ENCODE measurements at regions not wholly inside any gene's neighbourhood (a gene's known extent, or its start where the extent isn't known, plus 50 kb on each side); places are given as distances from the start of the nearest gene placed in this dataset.

DNA sequence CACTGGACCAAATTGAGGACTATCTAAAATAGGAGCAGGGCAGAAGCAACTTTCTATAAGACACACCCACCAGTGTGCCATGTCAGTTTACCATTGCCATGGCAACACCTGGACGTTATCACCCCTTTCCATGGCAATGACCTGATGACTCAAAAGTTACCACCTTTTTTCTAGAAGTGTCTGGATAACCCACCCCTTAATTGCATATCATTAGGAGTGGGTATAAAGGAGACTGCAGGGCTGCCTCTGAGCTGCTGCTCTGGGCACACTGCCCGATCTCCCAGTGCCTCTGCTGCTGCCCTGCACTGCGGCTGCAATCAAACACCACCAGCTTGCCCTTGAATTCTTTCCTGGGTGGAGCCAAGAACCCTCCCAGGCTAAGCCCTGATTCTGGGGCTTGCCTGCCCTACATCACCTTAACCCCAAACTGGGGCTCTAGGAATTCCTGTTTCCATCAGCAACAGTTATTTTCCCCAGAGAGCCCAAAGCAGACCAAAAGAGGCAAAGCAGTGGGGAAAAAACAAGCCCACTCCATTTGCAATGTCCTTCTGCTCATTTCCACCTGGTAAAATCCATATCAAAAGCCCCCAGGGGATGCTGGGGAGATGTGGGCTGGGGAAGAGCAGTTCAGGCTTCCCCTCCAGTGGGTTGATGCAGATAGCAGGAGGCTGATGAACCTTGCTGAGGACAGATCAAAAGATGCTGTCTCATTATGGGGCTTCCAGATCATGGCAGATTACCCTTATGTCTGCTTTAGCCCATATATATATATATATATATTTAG lies 129.5 kb upstream of the NCOR2 start:
- H3K27ac Mint-ChIP-seq (ENCODE audit: unreplicated experiment): no peak overlapping the region
- CTCF ChIA-PET: no interaction called here
- H3K27me3 ChIP-seq (replicated peaks; ENCODE audit: control insufficient read depth, insufficient read depth, low read length): no peaks in the 10 kb centered on the region

DNA sequence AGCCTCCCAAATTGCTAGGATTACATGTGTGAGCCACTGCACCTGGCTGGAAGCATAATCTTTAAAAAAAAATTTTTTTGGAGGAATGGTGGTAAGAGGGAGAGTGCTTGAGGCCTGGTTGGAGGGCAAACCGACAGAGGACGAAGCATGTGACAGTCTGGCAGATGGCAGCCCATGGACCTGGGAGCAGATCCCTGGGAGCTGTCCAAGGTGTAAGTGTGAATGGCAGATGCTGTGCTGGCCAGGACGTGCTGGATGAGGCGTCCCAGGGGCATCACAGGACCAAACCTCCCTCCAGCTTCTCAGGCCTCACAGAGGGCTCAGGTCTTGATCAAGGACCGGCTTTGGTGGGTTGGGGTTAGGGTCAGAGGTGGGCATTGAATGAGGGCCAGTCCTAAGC lies 128.4 kb upstream of the NCOR2 start:
- ChIA-PET CTCF (no interaction called here), POLR2A (no interaction called here)
- peak in 1 of 2 experiments; percentile 35 for DNase-seq
- H3K36me3 Mint-ChIP-seq (ENCODE audit: insufficient read depth, unreplicated experiment): peaks cover 6% of the 10 kb centered on the region
- H3K4me1 Mint-ChIP-seq (ENCODE audit: low read depth, unreplicated experiment): peaks cover 12% of the 10 kb centered on the region
- H3K27ac Mint-ChIP-seq (ENCODE audit: unreplicated experiment): no peak overlapping the region
- BruUV-seq (replicated peaks): no TSS peak
- Histone ChIP-seq H3K27me3 (replicated peaks; ENCODE audit: control insufficient read depth, insufficient read depth, low read length) (no peaks in the 10 kb centered on the region), H3K9me3 (0 out of 2 replicates have a peak, but pooled peaks cover 3% of the 10 kb centered on the region), H3K4me1 (peaks cover 6% of the 10 kb centered on the region), H3K4me3 (ENCODE audit: low read depth, low read length) (no peak overlapping the region), H3K36me3 (ENCODE audit: control insufficient read depth, insufficient read depth, low read length) (no peaks in the 10 kb centered on the region; the same call in 1 of the 2 replicates)
- no peaks in the 10 kb centered on the region for H3K9me3 Mint-ChIP-seq (ENCODE audit: unreplicated experiment)
- no peaks in the 10 kb centered on the region for H3K27me3 Mint-ChIP-seq (ENCODE audit: insufficient read depth, unreplicated experiment)
- H3K4me3 Mint-ChIP-seq (ENCODE audit: unreplicated experiment): no peak overlapping the region
- intact Hi-C loops (cut with micrococcal nuclease; ENCODE audit: unreplicated experiment): no loop called here
- TF ChIP-seq, protein P1, sequence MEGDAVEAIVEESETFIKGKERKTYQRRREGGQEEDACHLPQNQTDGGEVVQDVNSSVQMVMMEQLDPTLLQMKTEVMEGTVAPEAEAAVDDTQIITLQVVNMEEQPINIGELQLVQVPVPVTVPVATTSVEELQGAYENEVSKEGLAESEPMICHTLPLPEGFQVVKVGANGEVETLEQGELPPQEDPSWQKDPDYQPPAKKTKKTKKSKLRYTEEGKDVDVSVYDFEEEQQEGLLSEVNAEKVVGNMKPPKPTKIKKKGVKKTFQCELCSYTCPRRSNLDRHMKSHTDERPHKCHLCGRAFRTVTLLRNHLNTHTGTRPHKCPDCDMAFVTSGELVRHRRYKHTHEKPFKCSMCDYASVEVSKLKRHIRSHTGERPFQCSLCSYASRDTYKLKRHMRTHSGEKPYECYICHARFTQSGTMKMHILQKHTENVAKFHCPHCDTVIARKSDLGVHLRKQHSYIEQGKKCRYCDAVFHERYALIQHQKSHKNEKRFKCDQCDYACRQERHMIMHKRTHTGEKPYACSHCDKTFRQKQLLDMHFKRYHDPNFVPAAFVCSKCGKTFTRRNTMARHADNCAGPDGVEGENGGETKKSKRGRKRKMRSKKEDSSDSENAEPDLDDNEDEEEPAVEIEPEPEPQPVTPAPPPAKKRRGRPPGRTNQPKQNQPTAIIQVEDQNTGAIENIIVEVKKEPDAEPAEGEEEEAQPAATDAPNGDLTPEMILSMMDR (IDR thresholded peaks at IDR 0.05; ENCODE audit: insufficient read depth in 1 of 2, low read depth in 1 of 2, low read length in 1 of 2, severe bottlenecking in 1 of 2, unreplicated experiment in 1 of 2): no peak

More for the DNA sequence above, 129.5 kb upstream of the NCOR2 start:
- Mint-ChIP-seq H3K4me3 (ENCODE audit: unreplicated experiment) (no peak overlapping the region), H3K4me1 (ENCODE audit: low read depth, unreplicated experiment) (peaks cover 12% of the 10 kb centered on the region), H3K27me3 (ENCODE audit: insufficient read depth, unreplicated experiment) (no peaks in the 10 kb centered on the region), H3K36me3 (ENCODE audit: insufficient read depth, unreplicated experiment) (peaks cover 6% of the 10 kb centered on the region), H3K9me3 (ENCODE audit: unreplicated experiment) (no peaks in the 10 kb centered on the region)
- TF ChIP-seq, protein P1 (IDR thresholded peaks at IDR 0.05; ENCODE audit: insufficient read depth in 1 of 2, low read depth in 1 of 2, low read length in 1 of 2, severe bottlenecking in 1 of 2, unreplicated experiment in 1 of 2): no peak
- H3K9me3 ChIP-seq: 0 out of 2 replicates have a peak, but pooled peaks cover 3% of the 10 kb centered on the region
- BruUV-seq (replicated peaks): no TSS peak
- DNase-seq: no peak
- H3K4me1 ChIP-seq: peaks cover 15% of the 10 kb centered on the region
- intact Hi-C loops (cut with micrococcal nuclease; ENCODE audit: unreplicated experiment): no loop called here
- POLR2A ChIA-PET: no interaction called here
- no peak overlapping the region for H3K4me3 ChIP-seq (ENCODE audit: low read depth, low read length)
- H3K36me3 ChIP-seq (ENCODE audit: control insufficient read depth, insufficient read depth, low read length): no peaks in the 10 kb centered on the region; the same call in 1 of the 2 replicates

DNA sequence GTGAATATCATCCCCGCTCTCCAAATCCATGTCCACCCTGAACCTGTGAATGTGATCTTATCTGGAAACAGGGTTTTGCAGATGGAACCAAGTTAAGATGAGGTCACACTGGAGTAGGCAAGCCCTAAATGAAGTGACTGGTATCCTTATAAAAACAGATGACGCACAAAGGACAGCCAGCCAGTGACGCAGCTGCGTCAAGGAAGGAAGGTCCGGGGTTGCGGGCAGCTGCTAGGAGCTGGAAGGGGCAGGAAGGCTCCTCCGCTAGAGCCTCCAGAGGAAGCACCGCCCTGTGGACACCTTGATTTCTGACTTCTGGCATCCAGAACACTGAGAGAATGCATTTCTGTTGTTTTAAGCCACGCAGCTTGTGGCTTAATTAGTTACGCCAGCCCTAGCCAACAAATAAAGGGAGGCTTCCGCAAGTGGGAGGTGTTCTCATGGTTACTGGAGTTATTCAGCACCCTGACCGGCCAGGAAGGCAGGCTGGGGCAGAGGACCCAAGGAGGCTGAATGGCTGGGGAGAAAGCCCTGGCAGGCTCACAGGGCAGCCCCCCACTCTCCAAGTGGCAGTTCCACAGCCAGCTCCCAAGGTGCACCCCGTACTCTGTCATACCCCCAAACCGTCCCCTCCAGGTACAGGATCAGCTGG lies 127.6 kb upstream of the NCOR2 start:
- ChIA-PET CTCF (interaction anchor here (0.7 kb wide), 1 partner anchor 12 kb away, joined by 3 read pairs; no protein-coding TSS in a partner anchor), POLR2A (no interaction called here)
- H3K4me1 Mint-ChIP-seq (ENCODE audit: low read depth, unreplicated experiment): peaks cover 12% of the 10 kb centered on the region
- no peaks in the 10 kb centered on the region for H3K9me3 Mint-ChIP-seq (ENCODE audit: unreplicated experiment)
- no peaks in the 10 kb centered on the region; the same call in 1 of the 2 replicates for H3K4me1 ChIP-seq
- H3K27ac Mint-ChIP-seq (ENCODE audit: unreplicated experiment): no peak overlapping the region
- no peaks in the 10 kb centered on the region for H3K27me3 Mint-ChIP-seq (ENCODE audit: insufficient read depth, unreplicated experiment)
- intact Hi-C loops (cut with micrococcal nuclease; ENCODE audit: unreplicated experiment): no loop called here
- H3K36me3 Mint-ChIP-seq (ENCODE audit: insufficient read depth, unreplicated experiment): peaks cover 6% of the 10 kb centered on the region
- BruUV-seq (replicated peaks): no TSS peak
- H3K27me3 ChIP-seq (replicated peaks; ENCODE audit: control insufficient read depth, insufficient read depth, low read length): no peaks in the 10 kb centered on the region
- DNase-seq: no peak
- TF ChIP-seq, protein P1 (IDR thresholded peaks at IDR 0.05; ENCODE audit: insufficient read depth in 1 of 2, low read depth in 1 of 2, low read length in 1 of 2, severe bottlenecking in 1 of 2, unreplicated experiment in 1 of 2): no peak
- 0 out of 2 replicates have a peak, but pooled peaks cover 3% of the 10 kb centered on the region for H3K9me3 ChIP-seq
- H3K4me3 ChIP-seq (ENCODE audit: low read depth, low read length): no peak overlapping the region
- H3K36me3 ChIP-seq (ENCODE audit: control insufficient read depth, insufficient read depth, low read length): no peaks in the 10 kb centered on the region
- H3K4me3 Mint-ChIP-seq (ENCODE audit: unreplicated experiment): no peak overlapping the region
